ENCODE measurements at regions not wholly inside any gene's neighbourhood (a gene's known extent, or its start where the extent isn't known, plus 50 kb on each side); places are given as distances from the start of the nearest gene placed in this dataset.

- H2AFZ ChIP-seq (ENCODE audit: low read length) = 0 out of 2 replicates have a peak overlapping the region, but pooled peaks have one; percentile 6
- H3K4me3 ChIP-seq (ENCODE audit: low read length) = no peak overlapping the region
- H3K9ac ChIP-seq (ENCODE audit: low read length) = no peak overlapping the region
- no peaks in the 10 kb centered on the region for H3K36me3 ChIP-seq (replicated peaks; ENCODE audit: insufficient read depth, low read length)
- H3F3A ChIP-seq (ENCODE audit: insufficient read depth, low read length) = no peaks in the 10 kb centered on the region
- H3K9me3 ChIP-seq (replicated peaks; ENCODE audit: insufficient read depth, low read length) = no peaks in the 10 kb centered on the region
- H3K27ac ChIP-seq (ENCODE audit: low read length) = no peak overlapping the region
- no peaks in the 10 kb centered on the region for H3K9me2 ChIP-seq (replicated peaks; ENCODE audit: insufficient read depth, low read length)
- no peak overlapping the region for H3K4me2 ChIP-seq (ENCODE audit: low read depth, low read length)
- TF ChIP-seq CTCF (IDR thresholded peaks at IDR 0.05; ENCODE audit: low read length) = no peak
- TF ChIP-seq EZH2 (optimal IDR thresholded peaks at IDR 0.05; ENCODE audit: low read depth, low read length) = no peak
- TF ChIP-seq EZH2phosphoT487 (IDR thresholded peaks at IDR 0.05; ENCODE audit: low read length) = no peak
- H4K20me1 ChIP-seq (ENCODE audit: insufficient read depth, low read length) = no peaks in the 10 kb centered on the region
- peaks cover 11% of the 10 kb centered on the region; the same call in 1 of the 2 replicates for H3K27me3 ChIP-seq (replicated peaks; ENCODE audit: insufficient read depth, low read length)
- H3K4me1 ChIP-seq (ENCODE audit: low read length) = no peaks in the 10 kb centered on the region
- no peaks in the 10 kb centered on the region for H3K79me2 ChIP-seq (ENCODE audit: low read length)
- DNase-seq = no peak
Observed at GRCh38 chr1:24992124-24992760, 62.2 kb upstream of the RUNX3 start.

GRCh38 chr1:24991697-24992096 is 61.6 kb upstream of the RUNX3 start:
- no peak overlapping the region for H2AFZ ChIP-seq (ENCODE audit: low read length)
- no peak overlapping the region for H3K9ac ChIP-seq (ENCODE audit: low read length)
- no peaks in the 10 kb centered on the region for H3K4me1 ChIP-seq (ENCODE audit: low read length)
- H3K79me2 ChIP-seq (ENCODE audit: low read length) = no peaks in the 10 kb centered on the region
- no peak for DNase-seq
- H3K9me2 ChIP-seq (replicated peaks; ENCODE audit: insufficient read depth, low read length) = no peaks in the 10 kb centered on the region
- no peak overlapping the region for H3K4me2 ChIP-seq (ENCODE audit: low read depth, low read length)
- TF ChIP-seq EZH2 (optimal IDR thresholded peaks at IDR 0.05; ENCODE audit: low read depth, low read length) (no peak), CTCF (IDR thresholded peaks at IDR 0.05; ENCODE audit: low read length) (no peak), EZH2phosphoT487 (IDR thresholded peaks at IDR 0.05; ENCODE audit: low read length) (no peak)
- H3K4me3 ChIP-seq (ENCODE audit: low read length) = no peak overlapping the region
- H3K27me3 ChIP-seq (replicated peaks; ENCODE audit: insufficient read depth, low read length) = peaks cover 11% of the 10 kb centered on the region; the same call in 1 of the 2 replicates
- H3K27ac ChIP-seq (ENCODE audit: low read length) = no peak overlapping the region
- no peaks in the 10 kb centered on the region for H4K20me1 ChIP-seq (ENCODE audit: insufficient read depth, low read length)
- no peaks in the 10 kb centered on the region for H3K9me3 ChIP-seq (replicated peaks; ENCODE audit: insufficient read depth, low read length)
- no peaks in the 10 kb centered on the region for H3F3A ChIP-seq (ENCODE audit: insufficient read depth, low read length)
- no peaks in the 10 kb centered on the region for H3K36me3 ChIP-seq (replicated peaks; ENCODE audit: insufficient read depth, low read length)

- Histone ChIP-seq H3K9me2 (replicated peaks; ENCODE audit: insufficient read depth, low read length) (no peaks in the 10 kb centered on the region), H4K20me1 (ENCODE audit: insufficient read depth, low read length) (no peaks in the 10 kb centered on the region), H3K4me2 (ENCODE audit: low read depth, low read length) (no peak overlapping the region), H2AFZ (ENCODE audit: low read length) (no peak overlapping the region), H3K79me2 (ENCODE audit: low read length) (no peaks in the 10 kb centered on the region), H3F3A (ENCODE audit: insufficient read depth, low read length) (no peaks in the 10 kb centered on the region), H3K27me3 (replicated peaks; ENCODE audit: insufficient read depth, low read length) (peaks cover 11% of the 10 kb centered on the region; the same call in 1 of the 2 replicates), H3K4me3 (ENCODE audit: low read length) (no peak overlapping the region), H3K9ac (ENCODE audit: low read length) (no peak overlapping the region), H3K36me3 (replicated peaks; ENCODE audit: insufficient read depth, low read length) (no peaks in the 10 kb centered on the region), H3K4me1 (ENCODE audit: low read length) (no peaks in the 10 kb centered on the region), H3K27ac (ENCODE audit: low read length) (no peak overlapping the region), H3K9me3 (replicated peaks; ENCODE audit: insufficient read depth, low read length) (no peaks in the 10 kb centered on the region)
- DNase-seq = no peak
- TF ChIP-seq CTCF (IDR thresholded peaks at IDR 0.05; ENCODE audit: low read length) (no peak), EZH2phosphoT487 (IDR thresholded peaks at IDR 0.05; ENCODE audit: low read length) (no peak), EZH2 (optimal IDR thresholded peaks at IDR 0.05; ENCODE audit: low read depth, low read length) (no peak)
Observed at GRCh38 chr1:24990779-24991641, 60.9 kb upstream of the RUNX3 start.

All from MM.1S (cell line).